GM11168 (cell line): ENCODE measurements at regions not wholly inside any gene's neighbourhood (a gene's known extent, or its start where the extent isn't known, plus 50 kb on each side); places are given as distances from the start of the nearest gene placed in this dataset.

ENCODE experiments used
- in situ Hi-C: fragments of 300-500 bp; cut with MboI; formaldehyde crosslinking; loops from one replicate; pipeline ENCODE4 v1.12.0; 2022; ENCODE audit warnings: low sequenced_read_pairs; ENCODE audit not compliant: unreplicated experiment

DNA sequence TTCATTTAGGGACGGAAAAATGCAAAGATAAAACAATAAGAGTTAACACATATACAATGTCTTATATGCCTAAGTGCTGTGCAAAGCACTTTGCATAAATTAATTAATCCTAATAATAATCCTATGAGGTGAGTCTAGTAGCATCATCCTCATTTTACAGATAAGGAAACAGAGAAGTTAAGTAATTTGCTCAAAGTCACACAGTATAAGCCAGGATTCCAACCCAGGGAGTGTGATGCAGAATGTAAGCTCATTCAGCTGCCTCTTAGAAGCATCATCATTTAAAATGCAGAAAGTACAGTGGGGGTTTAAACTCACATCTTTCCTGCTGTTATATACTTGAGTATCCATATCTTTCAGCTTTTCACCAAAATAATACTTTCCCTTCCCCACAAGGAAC, 203.7 kb downstream of the LARP7 start:
- in situ Hi-C loops = no loop called here

DNA sequence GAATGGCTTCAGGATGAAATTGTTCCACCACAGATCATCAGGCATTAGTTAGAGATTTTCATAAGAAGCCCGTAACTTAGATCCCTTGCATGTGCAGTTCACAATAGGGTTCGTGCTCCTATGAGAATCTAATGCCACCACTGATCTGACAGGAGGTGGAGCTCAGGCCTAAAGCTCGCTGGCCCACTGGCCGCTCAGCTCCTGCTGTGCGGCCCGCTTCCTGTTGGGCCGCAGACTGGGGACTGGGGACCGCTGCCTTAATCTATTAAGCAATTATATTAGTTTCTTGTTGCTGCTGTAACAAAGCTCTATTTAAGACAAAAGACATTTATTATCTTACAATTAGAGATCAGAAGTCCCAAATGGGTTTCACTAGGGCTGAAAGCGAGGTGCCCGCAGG, 205.6 kb downstream of the LARP7 start:
- in situ Hi-C loops = no loop called here

DNA sequence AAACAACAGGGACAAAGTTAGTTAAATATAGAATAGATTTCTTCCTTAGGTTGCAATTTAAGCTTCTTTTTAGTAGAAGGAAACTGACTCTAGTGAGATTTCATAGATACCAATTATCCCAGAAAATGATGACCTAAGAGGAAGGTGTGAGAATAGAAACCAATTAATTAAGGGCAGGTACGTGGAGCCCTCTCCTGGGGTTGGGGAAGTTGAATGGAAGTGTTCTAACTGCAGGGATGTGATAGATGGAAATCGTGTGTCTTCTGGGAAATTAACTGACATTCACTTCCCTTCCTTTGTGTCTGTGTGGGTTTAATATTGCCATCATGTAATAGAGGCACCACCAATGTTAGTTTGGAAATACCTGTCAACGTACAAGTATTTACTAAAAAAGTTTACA, 204.1 kb upstream of the ANK2 start:
- in situ Hi-C loops = no loop called here

DNA sequence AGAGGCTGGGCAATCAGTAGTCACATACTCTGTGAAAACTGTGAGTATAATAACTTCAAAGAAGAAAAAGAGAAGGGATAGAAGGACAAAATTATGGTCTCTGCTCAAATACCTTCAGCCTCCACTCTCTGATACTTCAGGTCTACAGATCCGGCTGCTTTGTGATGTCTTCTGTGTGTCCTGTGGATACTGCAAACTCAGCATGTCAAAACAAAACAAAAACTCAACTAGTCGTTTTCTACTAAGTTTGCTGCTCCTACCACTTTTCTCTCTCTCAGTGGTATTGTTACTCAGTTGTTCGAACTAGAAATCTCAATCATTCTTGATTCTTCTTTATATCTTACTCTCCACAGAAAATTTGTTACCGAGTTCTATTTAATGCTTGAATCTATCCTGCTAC, 202.4 kb upstream of the ANK2 start:
- in situ Hi-C loops = no loop called here

DNA sequence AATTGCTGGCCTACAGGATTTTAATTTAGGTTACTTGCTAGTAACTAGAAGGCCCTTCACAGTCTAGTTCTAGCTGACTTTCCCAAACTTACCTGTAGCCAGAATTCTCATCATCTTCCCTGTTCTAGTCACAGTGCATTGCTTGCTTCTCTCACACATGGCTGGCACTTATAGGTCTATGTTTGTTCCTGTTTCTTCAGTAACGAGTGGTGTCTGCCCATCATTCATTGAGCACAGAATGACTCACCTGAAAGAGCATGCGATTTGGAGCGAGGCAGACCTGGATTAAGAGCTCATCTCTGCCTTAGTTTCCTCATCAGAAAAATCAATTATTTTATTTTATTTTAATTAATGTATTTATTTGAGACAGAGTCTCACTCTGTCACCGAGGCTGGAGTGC, 201.7 kb upstream of the ANK2 start:
- in situ Hi-C loops = no loop called here

DNA sequence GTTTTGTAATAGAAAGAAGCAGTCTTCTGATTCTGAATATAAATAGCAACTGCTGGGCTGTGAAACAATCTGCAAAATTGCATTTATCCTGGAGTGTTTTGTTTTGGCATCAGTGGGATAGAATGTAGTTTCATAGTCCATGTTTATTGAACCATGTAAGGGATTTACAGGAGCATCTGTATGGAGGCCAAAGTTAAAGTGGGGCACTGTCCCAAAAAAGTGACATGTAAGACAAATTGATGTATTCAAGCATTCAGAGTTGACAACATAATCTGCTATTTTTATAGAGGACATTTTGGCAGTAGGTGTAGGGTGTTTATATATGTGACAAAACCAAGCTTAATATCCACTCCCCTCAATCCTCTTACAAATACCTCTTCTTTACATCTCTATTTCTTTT, 200.5 kb upstream of the ANK2 start:
- in situ Hi-C loops = no loop called here

DNA sequence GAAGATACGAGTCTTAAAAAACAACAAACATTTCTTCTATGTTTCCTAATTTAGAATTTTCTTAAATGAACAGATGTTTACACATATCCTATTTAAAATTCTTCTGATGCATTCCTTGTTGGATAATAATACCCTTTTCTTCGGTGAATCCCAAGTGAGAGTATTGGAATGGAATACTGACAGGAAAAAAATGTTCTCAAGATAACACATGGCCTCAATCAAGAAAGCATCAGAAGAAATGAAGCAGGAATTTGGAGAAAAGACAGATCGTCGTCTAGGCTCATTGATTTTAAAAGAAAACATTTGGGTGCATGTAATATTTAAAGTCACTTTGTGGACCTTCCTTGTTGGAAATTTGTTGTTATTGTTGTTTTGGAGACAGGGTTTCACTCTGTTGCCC, 196.9 kb upstream of the ANK2 start:
- in situ Hi-C loops = no loop called here

DNA sequence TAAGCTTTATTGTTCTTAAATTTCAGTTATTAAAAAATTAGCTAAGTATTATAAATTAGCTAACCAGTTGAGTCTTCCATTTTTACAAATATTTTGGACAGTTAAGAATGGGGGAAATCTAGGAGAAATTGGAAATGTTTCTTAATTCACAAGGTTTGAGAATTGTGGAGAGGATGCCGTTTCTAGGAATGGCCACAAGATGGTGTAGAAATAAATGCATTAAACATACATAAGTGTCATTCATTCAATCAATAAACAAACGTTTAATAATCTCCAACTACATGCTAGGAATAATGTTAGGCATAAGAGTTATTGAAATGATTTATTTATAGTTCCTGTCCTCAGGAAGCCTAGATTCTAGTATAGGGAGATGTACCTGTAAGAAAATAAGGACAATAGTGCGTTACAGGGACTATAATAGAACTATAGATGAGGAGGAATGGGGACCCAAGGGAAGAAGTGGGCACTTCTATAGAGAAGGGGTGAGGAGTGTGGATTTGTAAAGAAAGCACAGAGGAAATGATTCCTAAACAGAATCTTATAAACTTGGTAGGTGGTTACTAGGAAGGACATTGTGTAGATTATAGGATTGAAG, 195.7 kb upstream of the ANK2 start:
- in situ Hi-C loops = no loop called here

DNA sequence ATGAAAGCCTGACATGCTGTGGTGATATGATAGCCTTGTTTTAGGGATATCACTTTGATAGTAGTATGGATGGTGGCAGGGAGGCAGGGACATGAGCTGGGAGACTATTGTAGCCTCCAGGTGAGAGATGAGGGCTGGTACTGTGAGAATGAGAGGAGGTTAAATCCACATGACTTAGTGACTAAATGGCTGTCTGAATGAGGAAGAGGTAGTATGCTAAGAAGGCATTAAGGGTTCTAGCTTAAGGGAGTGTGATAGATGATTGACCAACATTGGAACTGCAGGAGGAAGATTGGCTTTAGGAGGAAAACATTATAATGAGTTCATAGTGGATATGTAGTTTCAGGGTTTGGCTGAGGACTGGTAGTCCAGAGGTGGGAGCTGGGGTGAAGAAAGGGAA, 195.0 kb upstream of the ANK2 start:
- in situ Hi-C loops = no loop called here

DNA sequence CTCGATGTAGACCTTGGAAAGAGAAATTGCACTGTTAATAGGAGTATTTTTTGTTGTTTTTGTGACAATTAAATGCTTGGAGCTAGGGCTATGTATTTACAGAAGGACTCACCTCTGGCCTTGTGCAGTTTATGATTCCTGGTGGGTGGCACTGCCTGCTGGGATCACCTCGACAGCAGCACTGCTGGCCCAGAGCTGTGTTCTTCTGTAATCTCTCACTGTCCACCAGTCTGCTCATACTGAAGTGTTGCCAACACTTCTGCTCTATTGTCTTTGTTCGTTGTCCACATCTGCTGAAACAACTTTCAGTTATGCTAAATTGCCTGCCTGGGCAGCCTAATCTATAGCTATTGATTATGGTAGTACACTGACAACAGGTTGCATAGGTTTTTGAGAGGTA, 194.4 kb upstream of the ANK2 start:
- in situ Hi-C loops = no loop called here

DNA sequence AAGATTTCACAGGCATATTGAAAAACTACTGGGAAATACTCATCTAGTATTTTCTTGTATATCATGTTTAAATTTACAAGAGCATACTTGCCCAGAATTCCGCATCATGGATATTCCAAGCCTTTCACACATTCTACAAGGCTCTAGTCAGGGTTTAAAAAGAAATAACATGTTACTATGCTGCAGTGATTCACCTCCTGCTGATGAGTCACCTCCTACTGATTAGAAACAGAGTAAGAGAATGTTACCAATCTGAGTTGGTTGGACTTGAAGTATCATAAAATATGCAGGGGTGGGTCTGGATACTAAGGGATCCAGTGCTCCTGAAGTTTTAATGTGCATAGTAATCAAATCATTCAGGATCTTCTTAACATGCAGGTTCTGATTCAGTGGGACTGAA, 192.0 kb upstream of the ANK2 start:
- in situ Hi-C loops = no loop called here

DNA sequence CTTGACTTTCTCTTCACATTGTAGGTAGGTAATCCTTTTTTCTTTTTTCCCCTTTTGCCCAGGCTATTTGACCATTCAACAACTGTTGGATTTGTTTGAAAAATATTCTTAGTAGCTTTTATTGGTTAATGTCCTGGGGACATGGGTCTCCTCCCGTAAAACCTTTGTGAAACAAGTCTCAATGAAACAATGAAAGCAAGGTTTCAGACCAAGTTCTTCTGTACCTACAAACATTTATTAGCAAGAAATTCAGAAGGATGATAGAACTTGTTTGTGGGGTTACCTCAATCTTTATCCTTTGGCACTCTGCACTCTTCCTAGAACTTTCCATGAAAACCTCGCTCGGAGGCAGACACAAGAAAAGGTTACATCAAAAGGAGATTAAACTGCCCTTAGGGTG, 190.7 kb upstream of the ANK2 start:
- in situ Hi-C loops = no loop called here

DNA sequence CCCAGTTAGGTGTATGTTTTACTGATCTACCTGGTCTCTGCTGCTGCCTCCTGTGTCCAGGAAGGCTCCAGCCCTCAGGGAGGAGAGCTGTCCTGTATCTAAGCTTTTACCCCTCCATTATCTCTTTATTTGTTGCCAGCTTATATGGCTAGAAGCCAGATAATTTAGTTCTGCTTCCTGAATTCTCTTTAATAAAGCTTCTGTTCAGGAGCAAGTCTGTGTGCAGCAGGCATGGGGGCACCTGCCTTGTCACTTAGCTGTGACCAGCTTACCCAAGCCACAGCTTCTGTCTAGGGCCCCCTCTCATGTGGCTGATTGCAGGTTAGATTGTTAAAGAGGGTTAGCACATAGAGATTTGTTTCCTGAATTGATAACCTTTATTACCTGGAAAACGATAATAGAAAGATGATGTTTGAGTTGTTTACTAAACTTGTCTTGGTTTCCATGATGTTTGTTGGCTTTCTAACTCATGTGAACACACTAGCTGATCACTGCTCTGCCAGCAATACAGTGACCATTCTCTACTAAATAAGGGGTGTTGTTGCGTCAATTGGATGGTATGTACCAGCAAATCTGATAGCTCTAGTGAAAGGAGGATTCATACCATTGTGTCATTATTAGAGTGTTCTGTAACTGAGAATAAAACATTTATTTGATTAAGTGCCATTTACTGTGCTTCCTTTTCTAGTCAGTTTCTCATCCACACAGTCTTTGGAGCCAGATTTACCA, 189.8 kb upstream of the ANK2 start:
- in situ Hi-C loops = no loop called here

DNA sequence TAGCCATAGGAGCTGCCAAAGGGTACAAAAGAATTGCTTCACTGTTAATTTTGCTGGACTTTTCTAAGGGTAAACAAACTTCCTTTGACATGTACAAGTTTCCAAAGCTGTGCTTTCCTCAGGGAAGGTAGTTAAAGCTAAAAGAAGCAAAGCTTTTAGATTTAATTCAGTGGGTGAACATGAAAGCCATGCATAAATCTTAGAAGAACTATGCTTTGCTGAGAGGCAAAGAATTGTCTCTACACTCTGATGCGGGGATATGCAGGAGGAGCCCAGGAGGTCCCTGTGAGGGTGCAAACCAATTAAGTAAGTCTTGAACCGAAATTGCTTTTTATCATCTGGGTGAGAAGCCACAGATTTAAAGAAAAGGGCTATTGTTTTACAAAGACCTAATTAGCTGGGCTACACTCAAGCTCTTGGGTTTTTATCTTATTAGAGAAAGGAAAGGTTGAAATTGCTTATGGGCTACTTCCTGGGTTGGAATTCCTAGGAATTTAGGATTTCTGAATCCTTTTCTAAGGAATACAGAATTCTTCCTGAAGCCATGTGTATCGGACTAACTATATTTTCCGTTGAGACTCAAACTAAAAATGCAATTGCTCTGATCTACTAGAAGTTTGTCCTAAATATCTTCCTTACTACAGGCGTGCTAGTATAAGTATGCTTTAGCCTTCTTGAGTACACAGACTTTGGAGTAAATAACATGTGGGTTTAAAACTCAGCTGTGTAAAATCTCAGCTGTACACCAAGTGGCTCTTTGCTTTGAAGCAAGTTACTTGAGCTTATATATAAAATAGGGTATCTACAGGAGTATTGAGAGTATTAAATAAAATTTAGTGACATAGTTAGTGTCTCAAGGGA, 188.4 kb upstream of the ANK2 start:
- in situ Hi-C loops = no loop called here

DNA sequence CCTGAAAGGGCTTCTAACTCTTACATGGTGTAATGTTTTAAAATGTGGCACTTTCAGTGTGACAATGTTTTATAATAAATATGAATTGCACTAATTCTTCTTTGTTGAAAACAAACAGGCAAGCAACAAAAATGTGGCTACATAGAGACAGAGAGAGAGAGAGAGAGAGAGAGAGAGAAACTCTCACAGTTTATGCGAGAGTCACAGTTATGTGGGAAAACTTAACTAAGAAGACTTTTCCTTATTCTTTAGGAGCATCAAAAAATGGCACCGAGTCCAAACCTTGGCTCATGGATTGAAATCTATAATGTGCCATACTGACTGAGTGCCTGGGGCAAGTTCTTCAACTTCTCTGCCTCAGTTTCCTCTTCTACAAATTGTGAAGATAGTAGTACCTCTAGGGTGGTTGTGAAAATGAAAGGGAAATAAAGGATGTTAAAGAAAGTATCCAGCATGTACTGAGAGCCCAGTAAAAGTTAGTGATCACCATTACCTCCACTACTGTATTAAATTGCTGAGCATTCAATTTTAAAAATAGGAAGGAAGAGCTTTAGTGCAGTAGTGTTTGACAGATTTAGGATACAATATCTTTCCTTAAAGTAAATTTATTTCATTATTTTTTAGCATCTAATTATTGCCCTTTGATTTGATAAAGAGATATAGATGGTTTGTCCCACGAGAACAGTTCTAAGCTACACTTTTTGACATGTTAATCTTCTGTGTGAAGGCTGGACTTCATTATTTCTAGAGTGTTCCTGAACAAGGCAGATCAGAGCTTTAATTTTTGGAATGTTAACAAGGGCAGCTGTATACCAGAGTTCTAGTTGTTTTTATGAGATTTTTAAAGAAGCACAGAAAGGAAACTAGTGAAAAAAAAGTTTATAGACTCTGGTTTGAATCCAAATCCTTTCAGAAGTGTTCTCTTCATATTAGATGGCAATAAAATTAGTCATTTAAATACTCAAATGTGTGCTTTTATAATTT, 187.5 kb upstream of the ANK2 start:
- in situ Hi-C loops = no loop called here

DNA sequence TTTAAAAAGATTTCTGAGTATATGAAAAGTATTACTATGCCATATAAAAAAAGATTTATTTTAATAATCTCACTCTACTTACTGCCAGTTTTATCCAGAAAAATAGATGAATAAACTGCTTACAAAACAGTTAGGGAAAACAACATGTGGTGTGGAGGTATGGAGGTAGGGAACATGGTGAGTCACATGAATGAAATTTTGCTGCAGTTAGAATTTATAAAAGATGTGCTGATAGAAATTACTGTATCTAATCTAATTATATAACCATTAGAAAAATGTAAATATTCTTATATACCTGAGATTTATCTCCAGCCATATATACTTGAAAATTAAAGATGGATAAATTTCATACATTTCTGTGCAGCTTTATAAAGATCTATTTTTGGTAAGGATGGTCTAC, 184.0 kb upstream of the ANK2 start:
- in situ Hi-C loops = no loop called here

DNA sequence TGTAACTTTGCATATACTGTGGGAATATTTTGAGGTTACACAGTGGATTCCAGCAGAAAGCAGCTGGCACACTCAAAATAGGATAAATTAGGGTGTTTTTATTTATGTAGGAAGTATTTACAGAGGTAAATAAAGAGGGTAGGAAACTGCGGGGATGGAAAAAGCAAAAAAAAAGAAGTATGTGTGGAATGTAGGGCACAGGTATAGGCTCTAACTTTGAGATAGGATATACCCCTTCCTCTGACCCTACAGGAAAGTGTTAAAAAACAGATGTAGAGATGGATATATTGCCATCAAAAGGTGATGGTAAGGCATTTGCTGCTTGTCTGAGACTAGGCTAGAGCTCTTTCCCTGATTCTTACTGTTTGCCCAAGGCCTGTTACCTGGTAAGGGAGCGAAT, 173.1 kb upstream of the ANK2 start:
- in situ Hi-C loops = no loop called here

DNA sequence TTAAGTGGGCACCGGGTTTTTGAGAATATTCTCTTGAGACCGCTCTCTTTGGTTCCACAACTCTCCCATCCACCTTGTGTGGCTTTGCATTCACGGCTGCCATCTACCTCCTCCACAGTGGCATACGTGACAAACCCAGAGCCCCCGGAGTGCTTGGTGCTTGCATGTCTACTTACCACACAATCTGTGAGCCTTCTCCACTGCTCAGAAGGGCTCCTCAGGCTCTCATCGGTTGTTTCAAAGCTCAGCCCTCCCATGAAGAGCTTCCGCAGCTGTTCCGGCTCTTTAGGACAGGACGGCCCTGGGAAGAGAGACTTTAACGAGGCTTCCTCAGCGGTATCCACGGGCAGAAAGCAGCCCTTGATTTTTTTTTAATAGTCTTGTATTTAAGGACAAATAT, 167.6 kb upstream of the ANK2 start:
- in situ Hi-C loops = loop anchor here (10.0 kb wide), 1 partner anchor 787 kb away; no protein-coding TSS in a partner anchor

DNA sequence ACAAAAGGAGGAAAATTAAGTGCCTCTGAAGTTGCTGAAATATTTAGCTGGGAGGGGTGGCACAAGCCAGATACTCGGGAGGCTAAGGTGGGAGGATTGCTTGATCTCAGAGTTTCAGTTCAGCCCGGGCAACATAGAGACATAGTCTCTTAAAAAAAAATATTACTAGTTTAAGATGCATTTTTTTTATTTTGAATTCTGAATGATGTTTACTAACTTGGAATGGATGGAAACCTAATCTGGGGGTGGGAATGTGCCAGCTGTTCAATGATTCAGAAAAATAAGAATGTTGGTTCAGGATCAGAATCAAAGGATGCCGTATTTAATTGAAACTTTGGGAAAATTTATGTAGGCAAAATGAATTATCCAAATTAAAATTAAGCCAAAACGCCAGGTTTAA, 167.2 kb upstream of the ANK2 start:
- in situ Hi-C loops = loop anchor here (10.0 kb wide), 1 partner anchor 787 kb away; no protein-coding TSS in a partner anchor

DNA sequence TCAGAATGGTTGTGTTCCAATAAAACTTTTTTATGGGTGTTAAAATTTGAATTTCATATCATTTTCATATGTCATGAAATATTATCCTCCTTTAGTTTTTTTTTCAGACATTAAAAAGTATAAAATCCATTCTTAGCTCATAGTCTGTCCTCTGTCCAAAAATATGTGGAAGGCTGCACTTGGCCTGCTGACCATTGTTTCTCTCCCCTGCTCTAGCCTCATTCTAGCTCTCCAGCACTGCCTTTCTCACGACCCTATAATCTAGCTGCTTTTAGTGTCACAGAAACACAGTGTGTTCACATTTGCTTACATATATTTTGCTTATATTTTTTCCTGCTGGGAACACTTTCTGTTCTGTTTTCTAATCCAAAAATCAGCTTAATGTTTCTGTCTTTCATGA, 165.0 kb upstream of the ANK2 start:
- in situ Hi-C loops = loop anchor here (10.0 kb wide), 1 partner anchor 790 kb away; no protein-coding TSS in a partner anchor
